ENCODE measurements at regions not wholly inside any gene's neighbourhood (a gene's known extent, or its start where the extent isn't known, plus 50 kb on each side); places are given as distances from the start of the nearest gene placed in this dataset.
A peak's percentile ranks its signal among the peaks of the same experiment; 100 is the strongest.

- DNase-seq (ENCODE audit: low read depth in 1 of 2, low spot score in 1 of 2): no peak
- in situ Hi-C loops (cut with HindIII; ENCODE audit: low pct_unique_long_range_greater_than_20kb, low sequenced_read_pairs): no loop called here
- no peak for TF ChIP-seq JUND (IDR thresholded peaks at IDR 0.05; ENCODE audit: low read depth)
Observed at GRCh38 chr11:133742353-133742752, 103.0 kb downstream of the SPATA19 start.

- TF ChIP-seq JUND (IDR thresholded peaks at IDR 0.05; ENCODE audit: low read depth): no peak
- in situ Hi-C loops (cut with HindIII; ENCODE audit: low pct_unique_long_range_greater_than_20kb, low sequenced_read_pairs): no loop called here
- no peak for DNase-seq (ENCODE audit: low read depth in 1 of 2, low spot score in 1 of 2)
Observed at GRCh38 chr11:133740963-133741362, 104.3 kb downstream of the SPATA19 start.

GRCh38 chr11:133739481-133739880, 105.8 kb downstream of the SPATA19 start:
- TF ChIP-seq JUND (IDR thresholded peaks at IDR 0.05; ENCODE audit: low read depth): no peak
- DNase-seq (ENCODE audit: low read depth in 1 of 2, low spot score in 1 of 2): no peak
- in situ Hi-C loops (cut with HindIII; ENCODE audit: low pct_unique_long_range_greater_than_20kb, low sequenced_read_pairs): no loop called here

- no peak for TF ChIP-seq JUND (IDR thresholded peaks at IDR 0.05; ENCODE audit: low read depth)
- in situ Hi-C loops (cut with HindIII; ENCODE audit: low pct_unique_long_range_greater_than_20kb, low sequenced_read_pairs): no loop called here
- no peak for DNase-seq (ENCODE audit: low read depth in 1 of 2, low spot score in 1 of 2)
Observed at GRCh38 chr11:133738624-133739023, 106.7 kb downstream of the SPATA19 start.

GRCh38 chr11:133733631-133734030, 111.7 kb downstream of the SPATA19 start:
- in situ Hi-C loops (cut with HindIII; ENCODE audit: low pct_unique_long_range_greater_than_20kb, low sequenced_read_pairs): no loop called here
- no peak for TF ChIP-seq JUND (IDR thresholded peaks at IDR 0.05; ENCODE audit: low read depth)
- DNase-seq (ENCODE audit: low read depth in 1 of 2, low spot score in 1 of 2): no peak

GRCh38 chr11:133732109-133732674, 113.1 kb downstream of the SPATA19 start:
- in situ Hi-C loops (cut with HindIII; ENCODE audit: low pct_unique_long_range_greater_than_20kb, low sequenced_read_pairs): no loop called here
- no peak for DNase-seq (ENCODE audit: low read depth in 1 of 2, low spot score in 1 of 2)
- no peak for TF ChIP-seq JUND (IDR thresholded peaks at IDR 0.05; ENCODE audit: low read depth)

- in situ Hi-C loops (cut with HindIII; ENCODE audit: low pct_unique_long_range_greater_than_20kb, low sequenced_read_pairs): no loop called here
- DNase-seq (ENCODE audit: low read depth in 1 of 2, low spot score in 1 of 2): no peak
Observed at GRCh38 chr11:133727774-133728173, 117.5 kb downstream of the SPATA19 start.

GRCh38 chr11:133726542-133726941, 118.8 kb downstream of the SPATA19 start:
- no peak for DNase-seq (ENCODE audit: low read depth in 1 of 2, low spot score in 1 of 2)
- in situ Hi-C loops (cut with HindIII; ENCODE audit: low pct_unique_long_range_greater_than_20kb, low sequenced_read_pairs): no loop called here
- TF ChIP-seq JUND (IDR thresholded peaks at IDR 0.05; ENCODE audit: low read depth): no peak

More at GRCh38 chr11:133727774-133728173, 117.5 kb downstream of the SPATA19 start:
- TF ChIP-seq JUND (IDR thresholded peaks at IDR 0.05; ENCODE audit: low read depth): no peak

GRCh38 chr11:133724116-133724515, 121.2 kb downstream of the SPATA19 start:
- TF ChIP-seq JUND (IDR thresholded peaks at IDR 0.05; ENCODE audit: low read depth): no peak
- DNase-seq (ENCODE audit: low read depth in 1 of 2, low spot score in 1 of 2): no peak
- in situ Hi-C loops (cut with HindIII; ENCODE audit: low pct_unique_long_range_greater_than_20kb, low sequenced_read_pairs): no loop called here

GRCh38 chr11:133723056-133723455, 122.3 kb downstream of the SPATA19 start:
- TF ChIP-seq JUND (IDR thresholded peaks at IDR 0.05; ENCODE audit: low read depth): no peak
- in situ Hi-C loops (cut with HindIII; ENCODE audit: low pct_unique_long_range_greater_than_20kb, low sequenced_read_pairs): no loop called here
- peak in 1 of 2 experiments; percentile 34 for DNase-seq (ENCODE audit: low read depth in 1 of 2, low spot score in 1 of 2)

- DNase-seq (ENCODE audit: low read depth in 1 of 2, low spot score in 1 of 2): no peak
- in situ Hi-C loops (cut with HindIII; ENCODE audit: low pct_unique_long_range_greater_than_20kb, low sequenced_read_pairs): no loop called here
- TF ChIP-seq JUND (IDR thresholded peaks at IDR 0.05; ENCODE audit: low read depth): no peak
Observed at GRCh38 chr11:133720951-133721350, 124.4 kb downstream of the SPATA19 start.

GRCh38 chr11:133719532-133720235, 125.6 kb downstream of the SPATA19 start:
- DNase-seq (ENCODE audit: low read depth in 1 of 2, low spot score in 1 of 2): no peak
- no peak for TF ChIP-seq JUND (IDR thresholded peaks at IDR 0.05; ENCODE audit: low read depth)
- in situ Hi-C loops (cut with HindIII; ENCODE audit: low pct_unique_long_range_greater_than_20kb, low sequenced_read_pairs): no loop called here

- in situ Hi-C loops (cut with HindIII; ENCODE audit: low pct_unique_long_range_greater_than_20kb, low sequenced_read_pairs): no loop called here
- DNase-seq (ENCODE audit: low read depth in 1 of 2, low spot score in 1 of 2): no peak
- TF ChIP-seq JUND (IDR thresholded peaks at IDR 0.05; ENCODE audit: low read depth): no peak
Observed at GRCh38 chr11:133718831-133719230, 126.5 kb downstream of the SPATA19 start.

GRCh38 chr11:133718238-133718637, 127.1 kb downstream of the SPATA19 start:
- no peak for DNase-seq (ENCODE audit: low read depth in 1 of 2, low spot score in 1 of 2)
- no peak for TF ChIP-seq JUND (IDR thresholded peaks at IDR 0.05; ENCODE audit: low read depth)

More at GRCh38 chr11:133718238-133718637, 127.1 kb downstream of the SPATA19 start:
- in situ Hi-C loops (cut with HindIII; ENCODE audit: low pct_unique_long_range_greater_than_20kb, low sequenced_read_pairs): no loop called here
